HG03066 (cell line): ENCODE measurements at regions not wholly inside any gene's neighbourhood (a gene's known extent, or its start where the extent isn't known, plus 50 kb on each side); places are given as distances from the start of the nearest gene placed in this dataset.
"Not testable (repeated sequence)": the region's sequence is repeated elsewhere in the genome, so short reads cannot be mapped to it uniquely, and the experiment has no call there.

ENCODE experiments used
- ATAC-seq: cut with Tn5 transposase; IDR thresholded peaks from one replicate; pipeline ENCODE4 v1.9.1; 2021; ENCODE audit warnings: low read depth; ENCODE audit not compliant: unreplicated experiment

DNA sequence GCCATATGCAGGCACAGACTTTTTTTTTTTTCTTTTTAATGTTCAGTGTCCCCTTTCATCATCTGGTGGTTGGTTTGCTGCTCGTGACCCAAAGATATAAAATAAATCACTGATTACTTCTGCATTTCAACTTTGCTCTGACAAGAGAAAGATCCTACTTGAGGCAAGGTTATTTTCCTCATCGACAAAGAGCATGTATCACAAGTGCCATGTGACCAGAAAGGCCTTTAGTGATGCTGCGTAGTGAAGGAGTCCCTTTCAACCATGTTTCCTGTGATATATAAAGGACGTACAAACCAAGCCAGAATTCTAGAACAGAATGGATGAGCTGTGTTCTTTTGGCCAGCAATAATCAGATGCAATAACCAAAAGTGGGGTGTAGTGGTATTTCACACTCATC is 323.4 kb upstream of the PSMD7 start:
- no peak for ATAC-seq

DNA sequence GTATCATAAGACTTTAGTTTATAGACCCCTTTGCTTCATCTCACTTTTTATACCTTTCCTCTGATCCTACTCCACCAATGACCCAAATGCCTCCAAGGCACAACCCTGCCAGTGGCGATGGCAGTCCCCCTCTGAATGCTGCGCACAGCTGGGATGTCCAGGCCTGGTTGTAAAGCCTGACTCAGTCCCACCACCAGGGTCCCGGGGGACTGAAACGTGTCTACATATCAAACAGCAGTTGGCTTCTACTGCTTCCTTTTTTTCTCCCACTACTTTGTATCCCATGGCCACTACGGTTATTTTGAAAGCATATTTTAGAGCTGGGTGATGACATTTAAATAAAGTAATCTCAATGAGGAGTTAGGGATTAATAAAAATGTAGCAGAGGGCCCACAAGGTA is 329.8 kb upstream of the PSMD7 start:
- no peak for ATAC-seq

DNA sequence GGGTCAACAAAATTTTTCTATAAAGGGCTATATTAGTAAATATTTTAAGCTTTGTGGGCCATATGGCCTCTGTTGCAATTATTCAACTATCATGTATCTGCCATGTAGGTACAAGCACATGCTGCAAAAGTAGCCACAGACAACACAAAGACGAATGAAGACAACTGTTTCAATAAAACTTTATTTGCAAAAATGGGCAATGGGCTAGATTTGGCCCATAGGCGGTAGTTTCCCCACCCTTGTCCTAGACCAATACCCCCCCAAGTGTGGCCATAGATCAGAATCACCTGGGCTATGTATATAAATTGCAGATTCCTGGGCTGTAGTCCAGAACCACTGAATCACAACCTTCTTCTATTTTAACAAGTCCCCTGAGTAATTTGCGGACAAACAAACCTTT is 331.0 kb upstream of the PSMD7 start:
- no peak for ATAC-seq

DNA sequence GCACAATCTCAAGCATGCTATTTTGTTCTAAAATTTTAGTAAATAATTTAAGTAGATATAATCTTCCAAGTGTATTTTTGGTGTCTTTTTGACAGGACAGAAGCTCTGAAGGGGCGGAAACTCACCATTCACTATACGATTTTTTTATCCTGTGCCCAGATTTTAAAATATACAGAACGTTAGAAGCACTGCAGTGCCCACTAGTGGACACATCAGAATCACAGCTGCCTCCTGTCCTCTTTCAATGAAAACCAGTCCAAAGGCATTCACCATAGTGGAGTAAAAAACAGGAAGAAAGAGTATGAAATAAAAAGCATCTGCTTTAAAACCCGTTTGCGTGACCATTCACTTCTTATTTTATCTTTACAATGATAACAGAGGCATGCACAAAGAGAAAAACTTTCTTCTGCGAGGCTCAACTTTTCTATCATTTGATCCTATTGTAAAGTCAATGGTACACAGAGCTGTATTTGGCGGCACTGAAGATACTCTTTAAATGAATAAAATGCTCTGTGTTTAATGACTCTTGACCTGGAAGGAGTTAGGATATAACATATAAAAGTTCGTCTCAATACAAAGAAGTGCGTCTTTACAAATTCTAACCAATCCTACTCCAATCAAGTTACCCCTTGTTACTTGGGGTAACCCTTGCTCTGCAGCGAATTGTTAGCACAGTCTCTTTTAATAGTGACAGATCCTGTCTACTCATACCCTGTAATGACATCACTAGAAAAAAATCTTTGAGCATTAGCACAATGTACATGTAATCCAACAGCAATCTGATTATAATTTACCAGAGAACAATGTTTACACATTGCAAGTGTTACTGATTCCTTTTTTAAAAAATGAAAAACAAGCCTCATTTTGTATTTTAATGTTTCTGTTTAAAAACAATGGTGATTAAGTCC is 339.8 kb upstream of the PSMD7 start:
- ATAC-seq: no peak

DNA sequence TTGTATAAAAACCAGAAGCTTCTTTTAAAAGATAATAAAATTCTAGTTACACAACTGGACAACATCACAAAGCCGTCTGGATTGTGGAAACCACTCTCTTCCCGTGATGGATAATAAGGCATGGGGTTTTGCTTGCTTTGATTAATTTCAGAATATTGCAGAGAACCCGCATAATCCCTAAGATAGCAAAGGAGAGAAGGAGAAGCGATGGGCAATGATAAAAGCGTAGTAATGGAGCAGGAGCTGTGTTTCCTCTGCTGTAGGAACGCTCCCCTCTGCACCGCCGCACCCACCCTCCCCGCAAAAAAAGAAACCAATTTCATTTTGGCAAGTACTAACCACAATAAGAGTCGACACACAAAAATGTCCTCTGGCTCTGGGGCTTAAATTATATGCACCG is 340.9 kb upstream of the PSMD7 start:
- no peak for ATAC-seq

DNA sequence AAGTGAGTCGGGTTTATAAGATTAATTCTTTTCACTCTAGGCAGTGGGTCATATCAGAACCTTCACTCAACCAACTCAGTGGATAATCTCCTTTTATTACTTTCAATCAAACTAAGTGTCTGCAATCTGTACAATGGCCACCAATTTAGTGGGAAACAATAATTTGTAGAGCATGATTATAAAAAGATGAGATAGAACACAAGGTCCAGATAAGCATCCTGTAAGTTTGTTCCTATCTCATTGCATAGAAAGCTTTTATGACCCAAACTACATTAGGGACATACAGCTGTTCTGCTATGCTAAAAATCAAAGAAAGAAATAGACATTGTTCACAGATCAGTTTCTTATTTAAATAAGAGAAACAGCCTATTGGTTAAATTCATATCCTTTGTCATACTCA is 341.4 kb upstream of the PSMD7 start:
- no peak for ATAC-seq

DNA sequence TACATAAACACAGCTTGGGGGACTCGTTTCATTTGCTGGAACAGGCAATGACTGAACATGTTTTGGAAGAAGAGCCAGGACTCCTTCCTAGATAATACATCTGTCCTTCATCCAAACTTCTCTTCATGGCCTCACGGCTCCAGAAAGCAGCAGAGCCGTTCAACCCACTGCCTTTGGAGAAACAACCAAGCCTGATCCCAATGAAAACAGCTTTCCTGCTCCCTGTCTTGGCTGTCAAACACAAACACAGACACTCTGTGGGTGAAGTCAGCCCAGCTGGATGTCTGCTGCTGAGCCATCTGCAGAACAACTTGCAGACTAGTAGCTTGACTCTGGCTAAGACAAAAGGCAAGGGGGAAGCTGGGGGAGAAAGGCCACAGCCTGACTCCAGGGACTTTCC is 345.1 kb upstream of the PSMD7 start:
- no peak for ATAC-seq

DNA sequence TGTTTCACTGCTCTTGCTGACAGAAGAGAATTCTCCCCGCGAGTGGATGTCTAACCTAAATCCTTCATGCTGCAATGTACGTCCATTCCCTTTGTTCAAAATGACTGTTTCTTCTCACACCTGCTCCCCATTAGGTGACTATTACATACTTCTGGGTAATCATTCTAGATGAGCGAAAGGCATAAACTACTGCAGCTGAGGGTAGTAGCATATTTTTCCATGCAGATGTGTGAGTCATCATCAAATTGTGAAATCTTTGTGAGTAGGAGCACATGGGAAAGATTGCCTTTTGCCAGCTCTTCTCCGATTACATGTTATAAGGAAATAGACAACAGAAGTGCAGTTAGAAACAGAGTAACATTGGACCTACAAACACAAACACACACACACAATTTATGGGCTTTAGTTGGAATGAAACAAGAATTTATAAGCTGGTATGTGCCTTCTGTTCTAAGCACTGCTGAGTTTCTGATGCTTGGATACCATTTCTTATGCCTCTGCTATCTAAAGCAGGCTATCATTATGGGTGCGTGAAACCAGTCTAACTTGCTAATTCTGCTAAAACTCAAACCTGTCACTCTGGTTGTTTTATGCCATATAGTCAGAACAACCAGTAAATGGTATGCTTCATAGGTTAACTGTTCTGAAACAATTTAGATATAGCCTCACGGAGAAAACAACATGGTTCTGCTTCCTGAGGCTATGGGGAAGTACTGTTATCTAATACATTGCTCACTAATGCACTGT is 346.9 kb upstream of the PSMD7 start:
- ATAC-seq: no peak

DNA sequence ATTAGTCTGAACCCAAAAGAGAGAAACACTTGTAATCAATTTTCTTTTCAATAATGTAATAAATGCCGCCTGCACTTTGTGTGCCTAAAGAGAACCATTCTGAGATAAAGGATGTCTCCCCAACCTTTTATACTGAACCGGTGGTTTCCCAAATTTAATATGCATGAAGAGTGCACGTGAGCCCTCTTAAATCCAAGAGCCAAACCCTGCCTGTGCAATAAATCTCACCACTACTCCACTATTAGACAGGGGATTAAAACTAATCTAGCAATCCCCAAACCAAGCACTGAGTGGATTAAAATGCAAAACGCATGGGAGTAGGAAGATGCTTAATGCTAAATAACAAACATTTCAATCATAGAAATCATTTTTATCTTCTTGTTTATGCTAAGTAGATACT is 351.0 kb upstream of the PSMD7 start:
- no peak for ATAC-seq

DNA sequence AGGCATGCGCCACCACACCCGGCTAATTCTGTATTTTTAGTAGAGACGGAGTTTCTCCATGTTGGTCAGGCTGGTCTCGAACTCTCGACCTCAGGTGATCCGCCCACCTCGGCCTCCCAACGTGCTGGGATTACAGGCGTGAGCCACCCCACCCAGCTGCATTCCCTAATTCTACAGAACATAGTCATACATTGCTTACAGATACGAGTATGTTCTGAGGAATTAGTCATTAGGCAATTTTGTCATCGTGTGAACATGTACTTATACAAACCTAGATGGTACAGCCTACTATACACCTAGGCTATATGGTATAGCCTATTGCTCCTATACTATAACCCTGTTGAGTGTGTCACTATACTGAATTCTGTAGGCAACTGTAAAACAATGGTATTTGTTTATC is 353.4 kb upstream of the PSMD7 start:
- ATAC-seq: not testable (repeated sequence)

DNA sequence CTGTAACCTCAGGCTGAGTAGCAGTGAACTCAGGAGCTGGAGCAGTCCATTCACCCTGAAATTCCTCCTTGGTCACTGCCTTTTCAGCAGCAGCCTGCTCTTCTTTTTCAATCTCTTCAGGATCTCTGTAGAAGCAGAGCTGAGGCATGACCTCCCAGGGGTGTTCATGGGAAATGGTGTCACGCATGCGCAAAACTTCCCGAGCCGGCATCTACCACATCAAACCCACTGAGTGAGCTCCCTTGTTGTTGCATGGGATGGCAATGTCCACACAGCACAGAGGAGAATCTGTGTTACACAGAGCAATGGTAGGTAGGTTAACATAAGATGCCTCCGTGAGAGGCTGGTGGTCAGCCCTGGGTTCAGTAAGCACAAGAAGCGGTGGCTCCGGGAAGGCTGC is 355.8 kb upstream of the PSMD7 start:
- not testable (repeated sequence) for ATAC-seq

DNA sequence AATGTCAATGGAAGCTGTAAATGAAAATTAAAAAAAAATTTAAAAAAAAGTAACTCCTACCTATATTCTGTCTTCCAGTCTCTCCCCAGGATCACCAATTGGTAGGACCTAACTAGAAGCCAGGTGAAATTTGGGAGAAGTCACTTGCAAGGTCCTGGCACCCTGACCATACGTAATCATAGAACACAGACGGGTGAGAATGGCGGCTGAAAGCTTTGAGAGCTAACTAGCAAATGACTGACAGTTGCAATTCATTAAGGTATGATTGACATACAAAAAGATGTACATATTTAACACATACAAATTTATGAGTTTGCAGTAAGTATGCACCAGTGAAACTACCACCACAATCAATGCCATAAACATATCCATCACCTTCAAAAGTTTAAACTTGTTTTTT is 372.7 kb upstream of the PSMD7 start:
- ATAC-seq: no peak

DNA sequence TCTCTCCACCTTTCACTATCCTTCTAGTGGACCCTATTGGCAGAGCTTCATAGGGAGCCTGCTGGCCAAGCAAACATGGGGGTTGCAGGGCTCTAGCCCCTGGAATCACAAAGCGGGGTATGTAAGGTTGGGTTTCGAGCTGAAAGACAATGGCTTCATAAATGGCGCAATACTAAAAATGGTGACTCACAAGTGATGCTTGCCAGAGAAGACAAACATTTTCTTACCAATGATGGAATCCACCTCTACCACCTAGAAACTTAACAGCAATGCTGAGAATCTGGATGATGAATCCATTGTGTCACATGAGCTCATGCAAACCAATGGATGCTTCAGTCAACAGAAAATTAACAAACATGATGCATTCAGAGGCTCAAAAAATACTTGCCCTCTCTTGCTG is 375.3 kb upstream of the PSMD7 start:
- ATAC-seq: no peak

DNA sequence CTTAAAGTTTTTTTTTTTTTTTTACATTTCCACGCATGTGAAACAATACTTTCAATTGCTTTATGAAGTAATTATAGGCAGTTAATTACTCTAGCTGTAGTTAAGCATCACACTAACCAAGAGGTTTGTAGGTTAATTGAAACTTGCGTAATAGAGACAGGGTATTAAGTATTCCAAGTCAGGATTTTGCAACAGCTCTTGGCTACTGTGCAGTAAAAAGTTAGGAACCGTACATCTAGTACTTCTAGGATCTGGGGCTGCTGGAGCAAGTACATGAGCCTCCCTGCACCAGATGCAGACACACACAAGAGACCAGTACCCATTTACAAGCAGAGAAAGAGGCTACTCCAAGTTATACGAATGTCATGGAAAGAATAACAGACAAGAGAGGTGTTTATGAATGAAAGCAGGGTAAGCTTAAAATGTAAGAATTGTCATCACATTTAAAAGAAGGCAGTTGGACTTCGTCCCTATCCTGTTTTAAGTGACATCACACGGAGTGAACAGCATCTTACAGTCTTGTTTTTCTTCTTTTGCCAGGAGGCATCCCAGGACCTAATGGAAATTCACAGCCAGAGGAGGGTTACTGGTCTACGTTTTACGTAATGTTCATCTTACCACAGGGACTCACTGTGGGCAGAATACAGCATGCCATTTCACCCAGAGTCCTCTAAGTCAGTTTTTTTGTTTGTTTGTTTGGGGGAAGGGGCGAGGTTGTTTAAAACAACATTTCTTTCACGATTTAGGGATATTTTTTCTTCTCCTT is 379.6 kb upstream of the PSMD7 start:
- no peak for ATAC-seq

DNA sequence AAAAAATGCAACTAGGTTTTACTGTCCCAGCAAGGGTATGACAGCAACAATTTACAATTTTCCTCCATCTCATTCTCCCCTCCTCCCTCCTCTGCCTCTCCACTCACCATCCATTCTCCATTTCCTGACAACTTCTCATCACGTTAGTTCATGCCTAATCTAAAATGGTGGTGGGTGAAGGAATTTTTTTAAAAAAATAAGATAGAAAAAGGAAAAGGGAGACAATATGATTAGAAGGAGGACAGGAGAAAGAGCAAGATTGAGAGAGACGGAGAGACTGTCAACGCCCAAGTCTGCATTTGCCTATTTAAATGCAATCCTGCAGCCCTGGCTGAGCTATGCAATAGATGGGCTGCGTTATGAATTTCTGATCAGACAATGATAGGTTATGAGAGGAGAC is 380.7 kb upstream of the PSMD7 start:
- ATAC-seq: no peak

DNA sequence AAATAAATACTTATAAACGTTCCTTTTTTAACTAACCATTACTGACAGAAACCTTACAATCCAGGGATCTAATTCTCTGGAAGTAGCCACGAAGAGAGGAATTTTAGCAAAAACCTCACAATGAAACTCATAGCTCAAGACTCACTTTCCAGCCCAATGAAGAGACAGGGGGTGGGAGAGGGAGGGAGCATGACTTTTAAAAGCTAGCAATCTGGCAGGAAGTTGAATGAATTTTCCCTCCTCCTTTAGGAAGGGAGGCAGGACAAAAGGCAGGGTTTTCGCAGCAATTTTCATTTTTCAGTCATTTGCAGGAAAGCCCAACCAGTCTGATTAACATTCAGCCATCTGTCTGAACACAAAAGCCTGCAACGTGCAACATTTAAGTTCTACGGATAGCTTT is 381.5 kb upstream of the PSMD7 start:
- ATAC-seq: no peak

DNA sequence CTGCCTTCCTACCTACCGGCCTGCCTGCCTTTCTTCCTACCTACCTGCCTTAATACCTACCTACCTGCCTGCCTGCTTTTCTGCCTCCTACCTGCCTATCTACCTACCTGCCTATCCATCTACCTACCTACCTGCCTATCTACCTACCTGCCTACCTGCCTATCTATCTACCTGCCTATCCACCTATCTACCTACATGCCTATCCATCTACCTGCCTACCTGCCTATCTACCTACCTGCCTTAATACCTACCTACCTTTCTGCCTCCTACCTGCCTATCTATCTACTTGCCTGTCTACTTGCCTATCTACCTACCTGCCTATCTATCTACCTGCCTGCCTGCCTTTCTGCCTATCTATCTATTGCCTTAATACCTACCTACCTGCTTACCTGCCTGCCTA is 383.8 kb upstream of the PSMD7 start:
- no peak for ATAC-seq

DNA sequence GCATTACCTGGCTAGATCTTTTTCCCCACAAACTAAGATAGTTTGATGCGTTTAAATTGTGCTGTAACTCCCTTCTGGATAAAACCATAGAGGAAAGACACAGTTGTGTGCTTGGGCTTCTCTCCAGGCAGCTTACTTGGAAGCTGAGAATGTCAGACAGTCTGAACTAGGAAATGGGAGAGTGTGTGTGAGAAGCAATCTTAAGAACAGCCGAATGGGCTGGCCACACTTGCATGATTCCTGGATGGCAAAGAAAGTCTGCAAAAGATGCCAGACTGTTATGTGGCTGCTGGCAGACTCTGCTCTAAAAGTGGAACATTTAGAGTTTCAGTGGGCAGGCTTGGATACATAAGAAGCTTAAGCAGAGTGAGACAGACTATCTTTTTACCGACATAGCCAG is 384.3 kb upstream of the PSMD7 start:
- ATAC-seq: no peak

DNA sequence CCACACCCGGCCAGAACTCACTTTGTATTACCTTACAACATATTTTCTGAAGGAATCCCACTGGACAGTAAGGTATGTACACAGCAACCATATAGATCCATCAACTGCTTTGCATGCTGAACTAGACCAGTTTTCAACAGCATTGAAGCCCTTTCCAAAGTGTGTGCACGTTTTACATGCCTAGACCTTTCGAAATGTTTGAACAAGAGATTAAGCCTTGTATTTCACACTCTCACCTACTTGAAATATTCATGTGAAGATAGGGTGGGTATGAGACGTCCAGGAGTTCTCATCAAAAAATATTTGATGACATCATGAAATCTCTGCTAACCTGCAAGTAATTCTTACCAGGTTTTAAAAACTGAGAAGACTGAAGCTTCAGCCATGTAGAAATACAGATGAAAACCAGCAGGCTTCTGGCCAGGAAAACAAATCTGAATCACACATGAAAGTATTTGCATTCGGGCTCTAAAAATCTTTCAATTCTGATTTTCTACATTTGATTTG is 387.0 kb upstream of the PSMD7 start:
- ATAC-seq: no peak

DNA sequence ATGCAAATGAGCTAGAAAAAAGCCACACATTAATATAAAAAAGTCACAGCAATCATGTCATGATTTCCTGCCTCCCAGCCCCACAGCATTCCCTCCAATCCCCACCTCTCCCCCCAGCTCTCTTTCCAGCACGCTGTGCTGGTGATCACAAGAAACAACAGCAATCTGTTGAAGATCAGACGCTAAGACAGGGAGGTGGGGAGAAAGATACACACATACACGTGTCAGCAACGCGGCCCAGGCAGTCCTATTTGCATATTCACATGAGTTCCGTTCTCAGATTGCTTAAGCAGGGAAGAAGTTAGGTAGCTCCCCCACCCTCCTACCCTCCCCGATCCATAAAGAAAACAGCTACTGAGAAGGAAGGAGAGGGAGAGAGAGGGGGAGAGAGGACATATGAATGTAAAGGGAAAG is 405.5 kb upstream of the PSMD7 start:
- ATAC-seq: no peak
